IMR-90 (cell line): ENCODE measurements at regions not wholly inside any gene's neighbourhood (a gene's known extent, or its start where the extent isn't known, plus 50 kb on each side); places are given as distances from the start of the nearest gene placed in this dataset.

Experiments
- ATAC-seq: fragments of 200-7000 bp; cut with Tn5 transposase; 2 replicates; pipeline ENCODE4 v1.9.1; 2020; ENCODE audit warnings: low read depth, mild to moderate bottlenecking, moderate library complexity
- BruUV-seq: library from RNA; stranded (reverse); fragments of 400-500 nt; replicated peaks from 2 replicates; lab custom pipeline; 2021; lab: Mats Ljungman, UMichigan
- CTCF ChIA-PET: fragments of 300-600 bp; formaldehyde crosslinking; extraction: SDS; loops from one replicate; lab custom pipeline; 2021; ENCODE audit warnings: antibody characterized with exemption; lab: Yijun Ruan, JAX
- POLR2A ChIA-PET: fragments of 300-600 bp; sonication (Branson Sonifier 250); formaldehyde crosslinking; loops from one replicate; lab custom pipeline; 2022; ENCODE audit warnings: antibody characterized with exemption; ENCODE audit not compliant: unreplicated experiment; lab: Charles Lee
- DNase-seq: peaks from one replicate; pipeline ENCODE4 v3.0.0; 2013
- H2AFZ ChIP-seq: replicated peaks from 2 replicates; pipeline ENCODE3; 2013; ENCODE audit warnings: low read length, mild to moderate bottlenecking; ENCODE audit not compliant: poor library complexity
- H2AK5ac ChIP-seq: 2 replicates; pipeline ENCODE4 v1.6.1; 2013; ENCODE audit warnings: low read depth, low read length, inconsistent platforms
- H2AK9ac ChIP-seq: replicated peaks from 2 replicates; pipeline ENCODE3; 2013; ENCODE audit warnings: mild to moderate bottlenecking, low read depth, low read length, moderate library complexity; ENCODE audit not compliant: poor library complexity
- H2BK120ac ChIP-seq: 2 replicates; pipeline ENCODE4 v1.6.1; 2013; ENCODE audit warnings: low read depth, low read length, inconsistent platforms
- H2BK15ac ChIP-seq: 3 replicates; pipeline ENCODE4 v1.6.1; 2013; ENCODE audit warnings: low read depth, low read length, inconsistent platforms
- H2BK20ac ChIP-seq: 2 replicates; pipeline ENCODE4 v1.6.1; 2013; ENCODE audit warnings: low read depth, mild to moderate bottlenecking, inconsistent platforms, low read length, moderate library complexity
- H2BK5ac ChIP-seq: 2 replicates; pipeline ENCODE4 v1.6.1; 2013; ENCODE audit warnings: mild to moderate bottlenecking, low read depth, low read length, inconsistent platforms; ENCODE audit not compliant: poor library complexity, severe bottlenecking
- H3K14ac ChIP-seq: replicated peaks from 2 replicates; pipeline ENCODE4 v1.6.1; 2013; ENCODE audit warnings: low read depth, low read length, inconsistent platforms
- H3K18ac ChIP-seq: 2 replicates; pipeline ENCODE4 v1.6.1; 2013; ENCODE audit warnings: low read depth, low read length, control low read depth
- H3K23ac ChIP-seq: 2 replicates; pipeline ENCODE4 v1.6.1; 2013; ENCODE audit warnings: low read depth, low read length, inconsistent platforms
- H3K27ac ChIP-seq: 2 replicates; pipeline ENCODE4 v1.5.1; 2013; ENCODE audit warnings: mild to moderate bottlenecking, control low read depth, low read length; ENCODE audit not compliant: insufficient read depth
- H3K27me3 ChIP-seq: 2 replicates; pipeline ENCODE4 v1.6.1; 2013; ENCODE audit warnings: low read length; ENCODE audit not compliant: control insufficient read depth, insufficient read depth
- H3K36me3 ChIP-seq: 2 replicates; pipeline ENCODE4 v1.6.1; 2013; ENCODE audit warnings: low read length, mixed read lengths; ENCODE audit not compliant: control insufficient read depth, insufficient read depth
- H3K4ac ChIP-seq: 2 replicates; pipeline ENCODE4 v1.6.1; 2013; ENCODE audit warnings: low read depth, low read length, inconsistent platforms
- H3K4me1 ChIP-seq: 2 replicates; pipeline ENCODE4 v1.6.1; 2013; ENCODE audit warnings: low read length, mixed read lengths; ENCODE audit not compliant: control insufficient read depth, insufficient read depth
- H3K4me2 ChIP-seq: 2 replicates; pipeline ENCODE4 v1.6.1; 2013; ENCODE audit warnings: low read depth, mild to moderate bottlenecking, control low read depth, low read length, moderate library complexity
- H3K4me3 ChIP-seq: 2 replicates; pipeline ENCODE4 v1.5.1; 2013; ENCODE audit warnings: low read depth, mild to moderate bottlenecking, control low read depth, low read length, moderate library complexity; ENCODE audit not compliant: insufficient read depth
- H3K56ac ChIP-seq: 2 replicates; pipeline ENCODE4 v1.6.1; 2013; ENCODE audit warnings: low read length, inconsistent platforms; ENCODE audit not compliant: insufficient read depth; ENCODE audit errors: extremely low read depth
- H3K79me1 ChIP-seq, 2 experiments: 2 replicates each; pipeline ENCODE4 v1.6.1; 2013; ENCODE audit warnings: low read length in 2 of 2, inconsistent platforms in 1 of 2, low read depth in 1 of 2
- H3K9ac ChIP-seq: 2 replicates; pipeline ENCODE4 v1.6.1; 2013; ENCODE audit warnings: low read depth, low read length, control low read depth
- H3K9me1 ChIP-seq: 2 replicates; pipeline ENCODE4 v1.6.1; 2013; ENCODE audit warnings: low read length, inconsistent platforms; ENCODE audit not compliant: insufficient read depth
- H3K9me3 ChIP-seq: 2 replicates; pipeline ENCODE4 v1.6.1; 2013; ENCODE audit warnings: low read length; ENCODE audit not compliant: control insufficient read depth, insufficient read depth
- H4K20me1 ChIP-seq: 2 replicates; pipeline ENCODE4 v1.6.1; 2013; ENCODE audit warnings: low read length, inconsistent platforms; ENCODE audit not compliant: insufficient read depth
- H4K5ac ChIP-seq: 2 replicates; pipeline ENCODE4 v1.6.1; 2013; ENCODE audit warnings: mild to moderate bottlenecking, low read depth, low read length, control low read depth
- H4K8ac ChIP-seq, 2 experiments: 2 replicates each; pipeline ENCODE4 v1.6.1; 2013; ENCODE audit warnings: low read depth in 2 of 2, low read length in 2 of 2, control low read depth in 1 of 2, inconsistent platforms in 1 of 2
- H4K91ac ChIP-seq: 2 replicates; pipeline ENCODE4 v1.6.1; 2013; ENCODE audit warnings: low read depth, low read length, inconsistent platforms; ENCODE audit not compliant: insufficient read depth
- BHLHE40 ChIP-seq: fragments of 150-350 bp; IDR thresholded peaks from 2 replicates; pipeline ENCODE4 v1.6.1; 2016; ENCODE audit warnings: mild to moderate bottlenecking, low read depth, low read length
- CEBPB ChIP-seq: IDR thresholded peaks from 2 replicates; pipeline ENCODE4 v1.6.1; 2012; ENCODE audit warnings: low read depth, low read length, improper control_type of control experiment
- CHD1 ChIP-seq: IDR thresholded peaks from 2 replicates; pipeline ENCODE4 v1.6.1; 2012; ENCODE audit warnings: low read depth, low read length, improper control_type of control experiment
- ELK1 ChIP-seq: fragments of 150-350 bp; IDR thresholded peaks from 2 replicates; pipeline ENCODE4 v1.6.1; 2016; ENCODE audit warnings: low read depth, mild to moderate bottlenecking, low read length, moderate library complexity, borderline replicate concordance
- FOS ChIP-seq: fragments of 150-350 bp; IDR thresholded peaks from 2 replicates; pipeline ENCODE4 v1.6.1; 2016; ENCODE audit warnings: low read depth, low read length
- MAFK ChIP-seq: IDR thresholded peaks from 2 replicates; pipeline ENCODE4 v1.6.1; 2012; ENCODE audit warnings: low read depth, low read length, improper control_type of control experiment
- MAZ ChIP-seq: IDR thresholded peaks from 2 replicates; pipeline ENCODE4 v1.6.1; 2012; ENCODE audit warnings: low read depth, mild to moderate bottlenecking, low read length, improper control_type of control experiment, moderate library complexity, borderline replicate concordance
- MXI1 ChIP-seq: IDR thresholded peaks from 2 replicates; pipeline ENCODE4 v1.6.1; 2012; ENCODE audit warnings: low read depth, mild to moderate bottlenecking, low read length, moderate library complexity, borderline replicate concordance
- NFE2L2 ChIP-seq: fragments of 150-350 bp; IDR thresholded peaks from 2 replicates; pipeline ENCODE4 v1.6.1; 2016; ENCODE audit warnings: low read depth, mild to moderate bottlenecking, low read length
- RAD21 ChIP-seq: IDR thresholded peaks from 2 replicates; pipeline ENCODE4 v1.6.1; 2012; ENCODE audit warnings: low read length, improper control_type of control experiment
- RCOR1 ChIP-seq: IDR thresholded peaks from 2 replicates; pipeline ENCODE4 v1.6.1; 2012; ENCODE audit warnings: mild to moderate bottlenecking, low read length, improper control_type of control experiment; ENCODE audit not compliant: insufficient replicate concordance
- RFX5 ChIP-seq: IDR thresholded peaks from 2 replicates; pipeline ENCODE4 v1.8.0; 2012; ENCODE audit warnings: low read depth, mild to moderate bottlenecking, low read length, moderate library complexity
- SMC3 ChIP-seq: fragments of 150-350 bp; IDR thresholded peaks from 2 replicates; pipeline ENCODE4 v1.6.1; 2016; ENCODE audit warnings: low read depth, mild to moderate bottlenecking, antibody characterized with exemption, low read length, moderate library complexity
- USF2 ChIP-seq: fragments of 150-350 bp; IDR thresholded peaks from 2 replicates; pipeline ENCODE4 v1.6.1; 2017; ENCODE audit warnings: mild to moderate bottlenecking, antibody characterized with exemption, low read length, low read depth
- WGBS, 2 experiments: methylation state at CpG; one replicate each; pipeline versions ENCODE4 v1.1.5 to v1.1.7; 2013; ENCODE audit warnings: missing lambda C conversion rate in 2 of 2; ENCODE audit not compliant: insufficient read length in 1 of 2; ENCODE audit errors: extremely low coverage in 2 of 2; 5-methylcytosine and 5-hydroxymethylcytosine counted together
- dilution Hi-C: fragments of 300-500 bp; cut with HindIII; formaldehyde crosslinking; loops from one replicate; pipeline ENCODE4 v1.14.3; 2018; ENCODE audit warnings: low sequenced_read_pairs; ENCODE audit not compliant: unreplicated experiment
- in situ Hi-C: fragments of 300-500 bp; cut with MboI; formaldehyde crosslinking; loops from 3 replicates; pipeline ENCODE4 v1.14.3; 2019; ENCODE audit warnings: low sequenced_read_pairs, inconsistent platforms, mixed read lengths
- intact Hi-C: fragments of 100-400 bp; cut with micrococcal nuclease; formaldehyde crosslinking; loops from 2 replicates; pipeline ENCODE4 v1.10.0; 2022

DNA sequence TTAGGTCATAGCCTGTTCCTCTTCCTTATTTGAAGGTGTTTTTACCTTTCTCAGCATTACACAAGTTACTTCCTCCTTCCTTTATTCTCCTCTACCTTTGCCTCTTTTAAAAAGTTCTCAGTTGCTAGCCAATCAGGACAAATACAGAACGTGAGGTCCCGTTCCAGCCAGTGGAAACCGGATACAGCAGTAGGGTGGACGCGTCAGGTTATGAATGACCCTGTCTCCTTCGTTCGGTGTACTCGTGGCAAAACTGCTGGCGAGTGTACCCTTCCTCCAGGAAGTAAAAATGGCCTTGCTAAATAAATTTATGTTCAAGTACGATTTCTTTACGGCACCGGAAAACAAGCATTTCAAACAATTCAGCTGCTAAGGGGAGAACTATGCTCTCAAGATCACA, 77.0 kb upstream of the MLN start:
- Histone ChIP-seq H3K27me3 (peaks cover 58% of the 10 kb centered on the region), H2BK5ac (no peak overlapping the region), H3K9me1 (no peaks in the 10 kb centered on the region), H2AFZ (no peak overlapping the region), H3K4ac (no peak overlapping the region), H4K20me1 (no peaks in the 10 kb centered on the region), H3K23ac (no peak overlapping the region), H2BK15ac (no peak overlapping the region), H2BK120ac (no peak overlapping the region), H2AK5ac (no peak overlapping the region), H3K9me3 (no peaks in the 10 kb centered on the region), H3K79me1 (no peaks in the 10 kb centered on the region), H2BK20ac (no peak overlapping the region), H2AK9ac (no peak overlapping the region), H3K27ac (no peak overlapping the region), H3K4me1 (peaks cover 5% of the 10 kb centered on the region), H3K14ac (no peak overlapping the region), H3K36me3 (no peaks in the 10 kb centered on the region), H3K9ac (no peak overlapping the region), H3K4me3 (no peak overlapping the region), H4K8ac (no peak overlapping the region), H4K91ac (no peak overlapping the region), H3K56ac (no peak overlapping the region), H3K4me2 (no peak overlapping the region), H3K18ac (no peak overlapping the region), H4K5ac (no peak overlapping the region)
- WGBS, 2 experiments, result 70% methylated on average over 4 of the region's 12 CpGs; no CpG with 5 or more reads in 1 of the 2 experiments
- no peak for ATAC-seq
- no peak for DNase-seq
- dilution Hi-C loops (no loop called here), intact Hi-C loops (no loop called here), in situ Hi-C loops (no loop called here)
- POLR2A ChIA-PET, result no interaction called here
- BruUV-seq, result no TSS peak
- CTCF ChIA-PET, result no interaction called here
- TF ChIP-seq BHLHE40 (no peak), SMC3 (no peak), RAD21 (no peak), CEBPB (no peak), FOS (no peak), RFX5 (no peak), ELK1 (no peak), USF2 (no peak), NFE2L2 (no peak), MAZ (no peak), MAFK (no peak), RCOR1 (no peak), MXI1 (no peak), CHD1 (no peak)
